BE2C (cell line): ENCODE measurements at regions not wholly inside any gene's neighbourhood (a gene's known extent, or its start where the extent isn't known, plus 50 kb on each side); places are given as distances from the start of the nearest gene placed in this dataset.

ENCODE experiments used
- DNase-seq: peaks from one replicate; pipeline ENCODE4 v3.0.0-alpha.2; 2020
- H3K27me3 ChIP-seq: fragments of 250-450 bp; sonication (Bioruptor Pico); 2 replicates; pipeline ENCODE4 v1.5.1; 2020; ENCODE audit warnings: mild to moderate bottlenecking
- H3K36me3 ChIP-seq: fragments of 250-450 bp; sonication (Bioruptor Pico); 2 replicates; pipeline ENCODE4 v1.5.1; 2020; ENCODE audit warnings: mild to moderate bottlenecking
- H3K4me1 ChIP-seq: fragments of 250-450 bp; sonication (Bioruptor Pico); 2 replicates; pipeline ENCODE4 v1.5.1; 2020
- H3K4me3 ChIP-seq: 2 replicates; pipeline ENCODE4 v1.5.1; 2011; ENCODE audit warnings: low read depth, low read length
- H3K9me3 ChIP-seq: fragments of 250-450 bp; sonication (Bioruptor Pico); 2 replicates; pipeline ENCODE4 v1.5.1; 2020
- TF ChIP-seq, protein P1 (sequence below): IDR thresholded peaks from 2 replicates; pipeline ENCODE4 v1.5.1; 2012; ENCODE audit warnings: mild to moderate bottlenecking, low read depth, low read length

DNA sequence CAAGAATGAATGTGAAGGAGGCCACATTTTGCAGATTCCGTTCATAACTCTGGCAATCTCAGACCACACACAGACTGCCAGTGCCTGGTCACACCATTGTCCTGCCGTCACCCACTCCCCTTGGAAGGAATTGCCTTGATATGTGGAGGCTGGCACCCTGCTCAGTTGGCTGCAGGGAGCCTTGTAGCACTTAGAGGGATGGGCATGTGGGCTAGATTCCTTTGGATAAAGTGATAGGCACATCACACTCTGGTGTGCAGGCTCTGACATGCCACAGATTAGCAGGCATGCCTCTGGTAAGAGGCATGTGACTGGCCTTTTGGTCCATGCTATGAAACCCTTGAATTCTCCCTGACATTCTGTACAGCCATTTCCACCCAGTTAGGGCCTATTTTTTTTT is 254.6 kb upstream of the PIK3R1 start:
- TF ChIP-seq, protein P1, sequence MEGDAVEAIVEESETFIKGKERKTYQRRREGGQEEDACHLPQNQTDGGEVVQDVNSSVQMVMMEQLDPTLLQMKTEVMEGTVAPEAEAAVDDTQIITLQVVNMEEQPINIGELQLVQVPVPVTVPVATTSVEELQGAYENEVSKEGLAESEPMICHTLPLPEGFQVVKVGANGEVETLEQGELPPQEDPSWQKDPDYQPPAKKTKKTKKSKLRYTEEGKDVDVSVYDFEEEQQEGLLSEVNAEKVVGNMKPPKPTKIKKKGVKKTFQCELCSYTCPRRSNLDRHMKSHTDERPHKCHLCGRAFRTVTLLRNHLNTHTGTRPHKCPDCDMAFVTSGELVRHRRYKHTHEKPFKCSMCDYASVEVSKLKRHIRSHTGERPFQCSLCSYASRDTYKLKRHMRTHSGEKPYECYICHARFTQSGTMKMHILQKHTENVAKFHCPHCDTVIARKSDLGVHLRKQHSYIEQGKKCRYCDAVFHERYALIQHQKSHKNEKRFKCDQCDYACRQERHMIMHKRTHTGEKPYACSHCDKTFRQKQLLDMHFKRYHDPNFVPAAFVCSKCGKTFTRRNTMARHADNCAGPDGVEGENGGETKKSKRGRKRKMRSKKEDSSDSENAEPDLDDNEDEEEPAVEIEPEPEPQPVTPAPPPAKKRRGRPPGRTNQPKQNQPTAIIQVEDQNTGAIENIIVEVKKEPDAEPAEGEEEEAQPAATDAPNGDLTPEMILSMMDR = no peak
- no peaks in the 10 kb centered on the region for H3K27me3 ChIP-seq
- H3K36me3 ChIP-seq = no peaks in the 10 kb centered on the region
- H3K9me3 ChIP-seq = no peaks in the 10 kb centered on the region
- H3K4me3 ChIP-seq = no peak overlapping the region
- DNase-seq = no peak
- H3K4me1 ChIP-seq = no peaks in the 10 kb centered on the region

DNA sequence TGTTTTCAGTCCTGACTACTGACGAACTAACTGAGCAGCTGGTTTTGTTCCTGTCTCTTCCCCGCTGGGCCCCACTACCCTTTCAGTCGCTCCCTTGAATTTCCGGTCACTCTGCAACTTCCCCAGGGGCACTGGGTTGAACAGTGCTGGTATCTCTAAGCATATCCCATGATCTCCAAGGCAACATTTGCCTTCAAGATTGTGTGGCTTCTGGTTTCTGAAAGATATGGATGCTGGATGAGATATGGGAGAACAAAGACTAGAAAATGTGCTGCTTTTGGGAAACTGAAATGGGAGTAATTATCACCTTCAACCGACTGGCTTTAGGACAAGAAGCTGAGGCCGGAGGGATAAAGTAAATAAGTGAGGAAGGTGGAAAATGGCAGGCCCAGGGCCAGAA is 258.2 kb upstream of the PIK3R1 start:
- no peaks in the 10 kb centered on the region for H3K36me3 ChIP-seq
- no peak overlapping the region for H3K4me3 ChIP-seq
- no peaks in the 10 kb centered on the region for H3K4me1 ChIP-seq
- TF ChIP-seq, protein P1 = no peak
- H3K27me3 ChIP-seq = no peaks in the 10 kb centered on the region
- DNase-seq = no peak
- no peaks in the 10 kb centered on the region; the same call in 1 of the 2 replicates for H3K9me3 ChIP-seq

DNA sequence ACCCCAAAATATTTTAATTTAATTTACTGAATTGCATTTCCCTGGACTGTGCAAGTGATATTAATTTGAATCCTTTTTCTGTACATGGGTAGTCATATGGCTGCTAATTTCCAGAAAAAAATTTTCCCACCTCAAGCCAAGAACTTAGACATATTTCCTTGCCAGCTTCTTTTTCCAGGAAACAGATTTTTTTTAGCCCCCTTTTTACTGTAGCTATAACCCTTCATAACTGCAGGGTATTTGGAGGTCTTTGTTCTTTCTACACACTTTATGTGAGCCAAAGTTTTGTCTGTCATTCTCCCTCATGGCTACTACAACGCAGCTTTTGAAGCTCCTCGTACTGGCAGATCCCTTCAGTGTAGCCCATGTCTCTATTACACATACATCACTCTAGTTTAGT is 261.2 kb upstream of the PIK3R1 start:
- DNase-seq = no peak

DNA sequence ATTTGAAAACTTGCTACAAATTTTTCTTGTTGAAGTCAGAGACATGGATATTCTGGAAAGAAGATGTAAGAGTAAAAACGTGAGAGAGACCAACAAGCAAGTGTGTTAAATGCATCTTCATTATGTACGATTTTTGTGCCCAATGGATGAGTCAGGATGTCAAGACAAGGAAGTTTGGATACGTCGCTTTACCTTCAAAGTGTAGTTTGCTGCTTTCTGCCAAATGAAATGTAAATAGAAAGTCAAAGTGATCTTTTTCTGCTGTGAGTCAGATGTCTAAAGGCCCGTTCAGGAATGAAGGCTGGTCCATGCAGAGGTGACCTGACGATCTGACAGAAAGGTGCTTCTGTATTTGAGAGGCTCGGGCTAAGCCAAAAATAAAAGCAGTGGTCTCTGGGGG is 273.1 kb upstream of the PIK3R1 start:
- H3K27me3 ChIP-seq = no peaks in the 10 kb centered on the region
- H3K9me3 ChIP-seq = no peaks in the 10 kb centered on the region
- TF ChIP-seq, protein P1 = no peak
- no peaks in the 10 kb centered on the region for H3K36me3 ChIP-seq
- no peaks in the 10 kb centered on the region for H3K4me1 ChIP-seq
- no peak overlapping the region for H3K4me3 ChIP-seq
- DNase-seq = no peak

More for the DNA sequence above, 261.2 kb upstream of the PIK3R1 start:
- no peaks in the 10 kb centered on the region for H3K4me1 ChIP-seq
- H3K9me3 ChIP-seq = no peaks in the 10 kb centered on the region; the same call in 1 of the 2 replicates
- H3K4me3 ChIP-seq = no peak overlapping the region
- H3K27me3 ChIP-seq = no peaks in the 10 kb centered on the region
- H3K36me3 ChIP-seq = no peaks in the 10 kb centered on the region
- TF ChIP-seq, protein P1 = no peak

DNA sequence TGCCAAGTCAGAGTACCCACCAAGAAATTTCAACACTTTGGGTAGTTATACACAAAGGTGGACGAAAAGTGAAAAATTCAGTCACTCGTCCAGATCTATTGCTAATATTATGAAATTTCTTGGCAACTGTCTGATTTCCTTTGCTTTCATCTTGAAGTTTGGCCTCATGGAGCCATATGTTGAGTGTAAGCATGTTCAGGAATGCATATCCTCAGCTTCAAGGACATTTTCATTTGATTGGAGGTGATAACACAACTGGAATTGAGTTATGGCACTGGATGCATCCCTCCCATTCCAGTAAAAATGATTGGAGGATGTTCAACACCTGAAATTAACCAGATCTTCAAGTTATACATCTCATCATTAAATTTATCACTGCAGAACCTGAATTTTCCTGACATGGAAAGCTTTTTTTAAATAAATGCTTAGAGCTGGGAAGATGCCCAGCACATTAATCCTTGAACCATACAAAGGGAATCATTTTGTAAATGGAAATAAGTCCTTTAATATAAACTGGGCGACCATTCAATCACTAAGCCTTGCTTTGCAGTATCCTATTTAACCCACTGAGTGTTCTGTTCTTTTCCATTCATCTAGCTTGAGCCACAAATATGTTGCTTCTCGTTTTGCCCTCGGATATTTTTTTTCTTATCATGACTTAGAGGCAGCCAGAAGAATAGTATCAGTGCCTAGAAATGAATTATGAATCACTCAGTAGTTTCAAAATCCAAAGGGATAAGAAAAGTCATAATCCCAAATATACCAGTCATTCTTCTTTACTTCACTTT is 273.7 kb upstream of the PIK3R1 start:
- TF ChIP-seq, protein P1 = no peak
- Histone ChIP-seq H3K36me3 (no peaks in the 10 kb centered on the region), H3K9me3 (no peaks in the 10 kb centered on the region), H3K4me3 (no peak overlapping the region), H3K27me3 (no peaks in the 10 kb centered on the region), H3K4me1 (no peaks in the 10 kb centered on the region)
- no peak for DNase-seq

DNA sequence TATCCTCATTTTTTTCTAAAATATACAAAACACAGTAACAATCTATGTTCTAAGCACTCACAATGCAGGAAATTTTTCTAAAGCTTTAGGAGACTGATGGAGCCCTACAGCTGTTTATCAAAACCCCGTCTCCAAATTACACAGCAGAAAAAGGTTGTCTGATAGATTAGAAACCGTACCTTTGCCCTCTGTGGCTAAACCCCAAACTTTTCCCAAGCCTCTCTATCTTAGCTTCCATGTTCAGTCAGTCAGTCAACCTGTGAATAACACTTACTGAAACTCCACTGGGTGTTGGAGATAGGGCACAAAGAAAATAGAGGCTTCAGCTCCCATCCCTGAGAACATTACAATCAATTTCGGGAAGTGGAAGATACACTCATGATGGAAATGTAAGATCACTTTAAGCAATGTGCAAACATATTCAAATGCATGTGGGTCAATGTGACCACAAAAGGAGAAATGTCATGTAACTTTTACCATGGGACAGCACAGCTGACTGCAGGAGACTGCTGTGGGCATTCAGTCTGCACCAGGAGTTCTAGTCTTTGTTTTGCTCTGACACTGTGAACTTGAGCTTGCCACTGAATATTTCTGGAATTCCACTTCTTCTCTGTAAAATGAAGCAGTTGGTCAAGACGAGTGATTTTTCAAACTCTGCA is 279.5 kb upstream of the PIK3R1 start:
- no peaks in the 10 kb centered on the region for H3K27me3 ChIP-seq
- no peaks in the 10 kb centered on the region for H3K9me3 ChIP-seq
- H3K4me1 ChIP-seq = no peaks in the 10 kb centered on the region
- no peaks in the 10 kb centered on the region for H3K36me3 ChIP-seq
- TF ChIP-seq, protein P1 = no peak
- H3K4me3 ChIP-seq = no peak overlapping the region
- no peak for DNase-seq
